PC-3 (cell line): ENCODE measurements at regions not wholly inside any gene's neighbourhood (a gene's known extent, or its start where the extent isn't known, plus 50 kb on each side); places are given as distances from the start of the nearest gene placed in this dataset.

ENCODE experiments used
- CTCF ChIP-seq: fragments of 300-600 bp; sonication (generic); conservative IDR thresholded peaks from 2 replicates; pipeline ENCODE4 v1.5.1; 2017; ENCODE audit warnings: antibody characterized with exemption, low read depth, mild to moderate bottlenecking, low read length
- EZH2 ChIP-seq: fragments of 300-600 bp; sonication (generic); IDR thresholded peaks from one replicate; pipeline ENCODE4 v1.6.1; 2017; ENCODE audit warnings: antibody characterized with exemption, mild to moderate bottlenecking, low read length; ENCODE audit not compliant: unreplicated experiment
- EZH2phosphoT487 ChIP-seq: fragments of 300-600 bp; sonication (generic); IDR thresholded peaks from 2 replicates; pipeline ENCODE4 v1.6.1; 2018; ENCODE audit warnings: mild to moderate bottlenecking, antibody characterized with exemption, low read length, borderline replicate concordance

GRCh38 chr3:68033867-68034266, 379.5 kb upstream of the SUCLG2 start:
- TF ChIP-seq CTCF (no peak), EZH2 (no peak), EZH2phosphoT487 (no peak)
